ENCODE measurements at regions not wholly inside any gene's neighbourhood (a gene's known extent, or its start where the extent isn't known, plus 50 kb on each side); places are given as distances from the start of the nearest gene placed in this dataset.

- DNase-seq (ENCODE audit: low read depth, low spot score): no peak
- H3K36me3 ChIP-seq (ENCODE audit: insufficient read depth, low read length): no peaks in the 10 kb centered on the region
- no peaks in the 10 kb centered on the region for H3K9me3 ChIP-seq (ENCODE audit: low read depth, low read length)
- no peak overlapping the region for H3K9ac ChIP-seq (ENCODE audit: insufficient read length)
- H3K4me3 ChIP-seq: no peak overlapping the region
- TF ChIP-seq FOXP2 (optimal IDR thresholded peaks at IDR 0.05; ENCODE audit: control extremely low read depth, extremely low read length, insufficient read depth) (no peak), EZH2 (IDR thresholded peaks at IDR 0.05) (no peak), POLR2AphosphoS5 (IDR thresholded peaks at IDR 0.05; ENCODE audit: borderline replicate concordance, low read depth, low read length) (no peak)
- H3K27ac ChIP-seq: no peak overlapping the region
These were observed 132.4 kb downstream of the RPL22L1 start for GRCh38 chr3:170737498-170738162.

- Histone ChIP-seq H3K9me3 (ENCODE audit: low read depth, low read length) (no peaks in the 10 kb centered on the region), H3K9ac (ENCODE audit: insufficient read length) (no peak overlapping the region), H3K27ac (no peak overlapping the region), H3K4me3 (no peak overlapping the region), H3K36me3 (ENCODE audit: insufficient read depth, low read length) (no peaks in the 10 kb centered on the region)
- no peak for DNase-seq (ENCODE audit: low read depth, low spot score)
- TF ChIP-seq EZH2 (IDR thresholded peaks at IDR 0.05) (no peak), FOXP2 (optimal IDR thresholded peaks at IDR 0.05; ENCODE audit: control extremely low read depth, extremely low read length, insufficient read depth) (no peak), POLR2AphosphoS5 (IDR thresholded peaks at IDR 0.05; ENCODE audit: borderline replicate concordance, low read depth, low read length) (no peak)
These were observed 134.2 kb downstream of the RPL22L1 start for GRCh38 chr3:170735821-170736220.

DNA sequence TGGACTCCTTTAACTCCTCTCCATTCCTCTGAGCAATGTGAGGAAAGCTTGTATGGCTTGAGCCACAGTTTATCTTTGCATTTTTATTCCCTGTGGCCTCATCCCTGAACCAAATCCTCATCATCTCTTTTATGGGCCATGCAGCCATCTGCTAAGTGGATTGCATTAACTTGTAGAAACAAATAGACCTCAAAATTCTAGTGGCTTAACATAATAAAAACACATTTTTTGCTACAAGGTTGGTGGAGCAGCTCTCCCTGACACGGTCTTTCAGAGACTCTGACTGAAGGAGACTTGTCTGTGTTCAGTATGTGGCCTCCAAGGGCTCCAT is 135.3 kb downstream of the RPL22L1 start:
- no peak overlapping the region for H3K9ac ChIP-seq (ENCODE audit: insufficient read length)
- H3K27ac ChIP-seq: no peak overlapping the region
- no peaks in the 10 kb centered on the region for H3K36me3 ChIP-seq (ENCODE audit: insufficient read depth, low read length)
- TF ChIP-seq EZH2 (IDR thresholded peaks at IDR 0.05) (no peak), FOXP2 (optimal IDR thresholded peaks at IDR 0.05; ENCODE audit: control extremely low read depth, extremely low read length, insufficient read depth) (no peak), POLR2AphosphoS5 (IDR thresholded peaks at IDR 0.05; ENCODE audit: borderline replicate concordance, low read depth, low read length) (no peak)
- no peak for DNase-seq (ENCODE audit: low read depth, low spot score)
- H3K4me3 ChIP-seq: no peak overlapping the region
- no peaks in the 10 kb centered on the region for H3K9me3 ChIP-seq (ENCODE audit: low read depth, low read length)

GRCh38 chr3:170734043-170734734 is 135.8 kb downstream of the RPL22L1 start:
- H3K9ac ChIP-seq (ENCODE audit: insufficient read length): no peak overlapping the region

GRCh38 chr3:170732660-170733245 is 137.2 kb downstream of the RPL22L1 start:
- DNase-seq (ENCODE audit: low read depth, low spot score): no peak
- no peak overlapping the region for H3K27ac ChIP-seq
- no peaks in the 10 kb centered on the region for H3K36me3 ChIP-seq (ENCODE audit: insufficient read depth, low read length)
- no peak overlapping the region for H3K9ac ChIP-seq (ENCODE audit: insufficient read length)
- TF ChIP-seq EZH2 (IDR thresholded peaks at IDR 0.05): no peak
- no peak for TF ChIP-seq FOXP2 (optimal IDR thresholded peaks at IDR 0.05; ENCODE audit: control extremely low read depth, extremely low read length, insufficient read depth)
- no peak for TF ChIP-seq POLR2AphosphoS5 (IDR thresholded peaks at IDR 0.05; ENCODE audit: borderline replicate concordance, low read depth, low read length)
- H3K9me3 ChIP-seq (ENCODE audit: low read depth, low read length): no peaks in the 10 kb centered on the region
- no peak overlapping the region for H3K4me3 ChIP-seq

More at GRCh38 chr3:170734043-170734734, 135.8 kb downstream of the RPL22L1 start:
- Histone ChIP-seq H3K27ac (no peak overlapping the region), H3K36me3 (ENCODE audit: insufficient read depth, low read length) (no peaks in the 10 kb centered on the region), H3K9me3 (ENCODE audit: low read depth, low read length) (no peaks in the 10 kb centered on the region), H3K4me3 (no peak overlapping the region)
- DNase-seq (ENCODE audit: low read depth, low spot score): no peak
- no peak for TF ChIP-seq FOXP2 (optimal IDR thresholded peaks at IDR 0.05; ENCODE audit: control extremely low read depth, extremely low read length, insufficient read depth)
- no peak for TF ChIP-seq EZH2 (IDR thresholded peaks at IDR 0.05)
- TF ChIP-seq POLR2AphosphoS5 (IDR thresholded peaks at IDR 0.05; ENCODE audit: borderline replicate concordance, low read depth, low read length): no peak

DNA sequence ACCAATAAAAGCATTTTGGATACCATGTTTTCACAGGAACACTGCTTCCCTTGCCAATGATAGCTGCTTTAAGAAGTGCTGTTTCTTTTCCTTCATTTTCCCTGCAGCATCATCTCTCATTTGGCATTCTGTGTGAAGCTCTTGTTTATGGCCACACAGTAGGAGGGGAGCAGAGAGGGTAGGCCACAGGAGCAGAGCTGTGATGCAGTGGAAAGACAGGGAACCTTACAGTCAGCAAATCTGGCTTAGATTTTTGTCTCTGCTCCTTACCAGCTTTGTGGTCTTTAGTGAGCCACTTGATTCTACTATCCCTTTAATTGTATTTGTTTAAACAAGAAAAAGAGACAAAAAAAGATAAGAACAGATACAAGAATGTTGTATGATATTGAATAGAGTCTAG is 138.7 kb downstream of the RPL22L1 start:
- Histone ChIP-seq H3K27ac (no peak overlapping the region), H3K36me3 (ENCODE audit: insufficient read depth, low read length) (no peaks in the 10 kb centered on the region), H3K9me3 (ENCODE audit: low read depth, low read length) (no peaks in the 10 kb centered on the region), H3K9ac (ENCODE audit: insufficient read length) (no peak overlapping the region), H3K4me3 (no peak overlapping the region)
- TF ChIP-seq POLR2AphosphoS5 (IDR thresholded peaks at IDR 0.05; ENCODE audit: borderline replicate concordance, low read depth, low read length): no peak
- TF ChIP-seq EZH2 (IDR thresholded peaks at IDR 0.05): no peak
- no peak for TF ChIP-seq FOXP2 (optimal IDR thresholded peaks at IDR 0.05; ENCODE audit: control extremely low read depth, extremely low read length, insufficient read depth)
- no peak for DNase-seq (ENCODE audit: low read depth, low spot score)

GRCh38 chr3:170730071-170730812 is 139.8 kb downstream of the RPL22L1 start:
- Histone ChIP-seq H3K36me3 (ENCODE audit: insufficient read depth, low read length) (no peaks in the 10 kb centered on the region), H3K9ac (ENCODE audit: insufficient read length) (no peak overlapping the region), H3K27ac (no peak overlapping the region), H3K4me3 (no peak overlapping the region), H3K9me3 (ENCODE audit: low read depth, low read length) (no peaks in the 10 kb centered on the region)
- DNase-seq (ENCODE audit: low read depth, low spot score): no peak
- TF ChIP-seq POLR2AphosphoS5 (IDR thresholded peaks at IDR 0.05; ENCODE audit: borderline replicate concordance, low read depth, low read length): no peak
- no peak for TF ChIP-seq EZH2 (IDR thresholded peaks at IDR 0.05)
- no peak for TF ChIP-seq FOXP2 (optimal IDR thresholded peaks at IDR 0.05; ENCODE audit: control extremely low read depth, extremely low read length, insufficient read depth)

GRCh38 chr3:170728181-170728580 is 141.8 kb downstream of the RPL22L1 start:
- Histone ChIP-seq H3K9me3 (ENCODE audit: low read depth, low read length) (no peaks in the 10 kb centered on the region), H3K27ac (no peak overlapping the region), H3K9ac (ENCODE audit: insufficient read length) (no peak overlapping the region), H3K4me3 (no peak overlapping the region), H3K36me3 (ENCODE audit: insufficient read depth, low read length) (no peaks in the 10 kb centered on the region)
- TF ChIP-seq FOXP2 (optimal IDR thresholded peaks at IDR 0.05; ENCODE audit: control extremely low read depth, extremely low read length, insufficient read depth) (no peak), EZH2 (IDR thresholded peaks at IDR 0.05) (no peak), POLR2AphosphoS5 (IDR thresholded peaks at IDR 0.05; ENCODE audit: borderline replicate concordance, low read depth, low read length) (no peak)
- DNase-seq (ENCODE audit: low read depth, low spot score): no peak
